GM18867 (cell line): ENCODE measurements at regions not wholly inside any gene's neighbourhood (a gene's known extent, or its start where the extent isn't known, plus 50 kb on each side); places are given as distances from the start of the nearest gene placed in this dataset.

ENCODE experiments used
- ATAC-seq: cut with Tn5 transposase; IDR thresholded peaks from one replicate; pipeline ENCODE4 v1.9.1; 2021; ENCODE audit warnings: mild to moderate bottlenecking, moderate library complexity; ENCODE audit not compliant: unreplicated experiment

DNA sequence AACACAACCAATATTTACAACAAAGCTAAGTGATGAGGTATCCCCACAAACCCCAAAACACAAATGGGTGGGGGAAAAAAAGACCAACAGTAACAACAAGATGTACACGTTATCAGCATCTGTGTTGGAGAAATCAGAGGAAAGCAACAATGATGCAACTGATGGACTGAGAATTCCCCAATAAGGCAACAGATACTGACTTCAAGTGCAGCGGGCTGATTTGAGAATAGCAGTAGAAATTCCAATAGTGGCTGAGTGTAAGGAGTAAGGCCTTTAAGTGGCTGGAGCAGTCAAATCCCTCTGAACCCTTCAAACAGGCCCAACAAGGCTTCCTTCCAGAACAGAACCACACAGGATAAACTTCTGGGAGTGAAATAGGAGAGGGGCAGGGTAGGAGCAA lies 97.6 kb downstream of the TM2D1 start:
- no peak for ATAC-seq

GRCh38 chr1:61626816-61627215 lies 98.1 kb downstream of the TM2D1 start:
- ATAC-seq: no peak

- ATAC-seq: peak; percentile 79
Observed at GRCh38 chr1:61623852-61624251, 101.1 kb downstream of the TM2D1 start.

GRCh38 chr1:61620536-61620935 lies 104.4 kb downstream of the TM2D1 start:
- no peak for ATAC-seq

DNA sequence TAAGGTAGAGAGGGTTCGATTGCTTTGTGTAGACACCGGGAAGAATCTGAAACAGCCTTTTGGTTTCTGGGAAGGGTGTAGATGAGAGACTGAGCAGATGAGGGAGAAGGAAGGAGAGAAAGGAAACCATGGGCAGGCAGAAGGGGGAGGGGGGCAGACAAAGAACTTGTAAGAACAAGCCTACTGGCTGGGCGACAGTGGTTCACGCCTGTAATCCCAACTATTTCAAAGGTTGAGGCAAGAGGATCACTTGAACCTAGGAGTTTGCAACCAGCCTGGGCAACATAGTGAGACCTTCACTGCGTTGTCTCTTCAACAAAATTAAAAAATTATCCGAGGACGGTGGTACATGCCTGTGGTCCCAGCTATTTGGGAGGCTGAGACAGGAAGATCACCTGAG lies 106.2 kb downstream of the TM2D1 start:
- ATAC-seq: no peak

DNA sequence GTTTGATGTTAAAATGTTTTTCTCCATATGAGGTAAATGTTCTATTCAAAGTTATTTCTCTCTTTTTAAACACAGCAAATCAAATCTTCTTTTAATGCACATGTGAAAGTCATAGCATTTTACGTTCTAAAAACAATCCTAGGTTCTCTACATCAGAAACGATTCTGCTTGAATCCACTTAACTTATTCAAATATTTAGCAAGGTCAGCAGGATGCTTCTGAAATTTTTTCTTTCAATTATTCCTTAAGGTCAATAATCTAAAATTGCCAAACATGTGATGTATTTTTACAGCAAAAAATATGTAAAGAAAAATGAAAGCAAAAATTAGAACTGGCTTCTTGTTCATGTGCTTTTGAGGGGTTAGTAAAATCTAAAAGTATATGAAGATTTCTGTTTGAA lies 106.7 kb downstream of the TM2D1 start:
- ATAC-seq: no peak

GRCh38 chr1:61616830-61617229 lies 108.1 kb downstream of the TM2D1 start:
- ATAC-seq: no peak

- no peak for ATAC-seq
Observed at GRCh38 chr1:61612602-61613001, 112.3 kb downstream of the TM2D1 start.

DNA sequence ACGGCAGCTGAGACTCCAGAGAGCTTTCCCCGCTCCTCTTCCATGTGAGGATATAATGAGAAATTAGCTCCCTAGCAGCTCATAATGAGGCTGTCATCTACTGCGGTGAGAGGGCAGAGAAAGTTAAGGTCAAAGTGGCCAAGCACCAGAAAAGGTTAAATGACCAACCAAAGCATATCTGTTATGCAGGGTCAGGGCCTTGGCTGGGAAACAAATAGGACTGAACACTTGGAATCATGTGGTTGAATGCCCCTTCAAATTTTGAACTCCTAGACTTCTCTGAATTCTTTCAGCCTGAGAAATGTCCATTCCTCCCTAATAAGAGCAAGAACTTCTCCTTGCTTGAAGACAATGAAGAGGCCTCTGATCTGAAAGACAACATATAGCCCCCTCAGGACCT lies 115.9 kb downstream of the TM2D1 start:
- no peak for ATAC-seq

DNA sequence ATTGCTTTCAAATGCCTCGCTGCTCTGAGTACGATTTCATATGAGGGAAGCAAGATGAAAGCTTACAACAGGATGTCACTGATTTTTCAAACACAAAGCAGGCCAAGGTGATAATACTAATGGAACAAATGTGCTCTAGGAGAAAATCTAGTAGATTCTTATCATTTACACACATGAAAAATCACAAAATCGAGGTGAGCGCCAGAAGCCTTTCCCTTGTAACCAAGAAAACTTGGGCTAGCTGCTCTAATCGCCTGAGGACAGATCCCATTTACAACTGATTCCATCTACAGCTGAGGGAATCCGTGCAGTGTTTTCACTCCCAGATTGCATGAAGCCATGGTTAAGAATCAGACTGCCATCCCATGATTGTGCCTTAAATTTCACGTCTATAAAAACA lies 117.5 kb downstream of the TM2D1 start:
- no peak for ATAC-seq

DNA sequence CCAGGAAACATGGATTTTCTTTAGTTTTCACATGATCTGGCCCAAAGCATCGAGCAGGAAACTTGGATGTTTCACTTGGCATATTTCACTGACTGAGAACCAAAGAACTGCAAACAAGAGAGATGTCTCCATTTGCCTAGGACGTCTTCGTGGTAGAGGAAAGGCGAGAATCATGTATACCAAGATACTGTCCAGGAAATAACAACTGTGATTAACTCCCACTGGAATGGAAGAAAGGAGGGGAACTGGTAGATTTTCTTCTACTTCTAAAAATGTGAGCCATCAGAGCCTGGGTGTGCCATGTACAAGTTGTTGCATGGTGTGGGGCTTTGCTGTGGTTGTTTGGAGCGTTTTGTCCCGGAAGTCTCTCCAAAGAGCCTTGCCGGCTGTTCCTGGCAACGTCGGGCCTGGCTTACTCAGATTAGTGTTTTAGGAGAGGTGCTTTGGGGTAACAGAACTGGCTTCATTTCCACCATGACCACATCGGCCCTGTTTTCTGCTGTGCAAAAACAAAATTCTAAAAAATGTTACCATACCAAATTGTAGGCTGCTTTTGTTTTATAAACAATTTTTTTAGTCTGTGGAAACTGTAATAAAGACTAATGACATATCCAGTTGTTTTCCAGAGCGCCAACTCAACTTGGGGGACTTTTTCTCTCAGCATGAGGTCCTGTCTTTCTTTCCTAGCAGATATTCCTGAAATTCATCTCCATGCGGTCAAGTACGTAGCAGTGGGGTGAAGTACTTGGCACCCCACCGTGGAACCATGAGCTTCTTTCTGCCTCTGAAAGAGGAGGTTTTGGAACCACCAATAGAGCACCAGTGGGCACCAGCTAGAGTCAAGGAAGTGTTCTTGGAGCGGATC lies 118.3 kb downstream of the TM2D1 start:
- no peak for ATAC-seq

DNA sequence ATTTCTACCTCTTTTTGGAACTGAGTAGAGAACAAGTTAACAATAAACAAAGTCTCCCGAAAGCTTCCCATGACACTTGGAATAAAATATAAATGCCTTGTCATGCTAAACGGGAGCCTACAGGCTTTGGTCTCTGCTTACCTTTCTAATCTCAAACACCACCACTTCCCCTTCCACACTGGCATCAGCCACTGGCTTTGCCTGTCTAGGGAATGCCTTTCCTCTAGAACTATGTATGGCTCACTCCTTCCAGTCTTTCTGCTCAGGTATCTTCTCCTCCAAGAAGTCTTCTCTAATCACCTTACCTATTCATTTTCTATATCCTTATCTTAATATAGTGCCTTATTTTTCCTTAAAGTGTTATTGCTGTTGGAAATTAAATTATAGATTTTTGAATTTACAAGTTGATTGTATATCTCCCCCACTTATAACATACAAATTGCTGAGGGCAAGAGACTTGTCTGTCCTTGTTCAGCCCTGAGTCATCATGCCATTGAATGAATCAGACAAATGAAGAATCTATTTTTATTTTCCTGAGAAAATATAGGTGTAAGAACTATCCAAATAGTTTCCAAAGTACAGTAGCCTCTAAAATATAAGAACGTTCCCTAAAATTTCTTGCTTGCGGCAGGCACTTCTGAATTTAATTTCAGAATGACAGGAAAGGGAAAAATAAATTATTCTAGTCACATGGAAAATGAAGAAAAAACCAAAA lies 119.2 kb downstream of the TM2D1 start:
- ATAC-seq: no peak

GRCh38 chr1:61604684-61605083 lies 120.3 kb downstream of the TM2D1 start:
- no peak for ATAC-seq

- no peak for ATAC-seq
Observed at GRCh38 chr1:61604261-61604660, 120.7 kb downstream of the TM2D1 start.

- ATAC-seq: no peak
Observed at GRCh38 chr1:61602663-61603062, 122.3 kb downstream of the TM2D1 start.

GRCh38 chr1:61597601-61598000 lies 127.3 kb downstream of the TM2D1 start:
- no peak for ATAC-seq

- ATAC-seq: no peak
Observed at GRCh38 chr1:61593331-61593730, 131.6 kb downstream of the TM2D1 start.

DNA sequence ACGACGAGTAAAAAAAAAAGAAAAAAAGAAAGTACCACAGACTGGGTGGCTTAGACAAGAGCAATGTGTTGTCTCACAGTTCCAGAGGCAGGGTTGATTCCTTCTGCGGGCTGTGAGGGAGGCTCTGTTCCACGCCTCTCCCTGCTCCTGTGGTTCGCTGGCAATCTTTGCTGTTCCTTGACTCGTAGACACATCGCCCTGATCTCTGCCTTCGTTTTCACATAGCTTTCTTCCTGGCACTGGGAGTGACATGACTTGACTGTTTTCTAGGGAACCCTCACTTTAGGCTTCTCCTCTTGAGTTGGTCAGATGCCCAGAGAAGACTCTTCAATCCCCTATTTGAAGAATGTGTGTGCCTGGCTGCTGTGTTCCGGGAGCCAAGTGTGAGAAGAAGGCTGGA lies 133.6 kb downstream of the TM2D1 start:
- ATAC-seq: no peak

DNA sequence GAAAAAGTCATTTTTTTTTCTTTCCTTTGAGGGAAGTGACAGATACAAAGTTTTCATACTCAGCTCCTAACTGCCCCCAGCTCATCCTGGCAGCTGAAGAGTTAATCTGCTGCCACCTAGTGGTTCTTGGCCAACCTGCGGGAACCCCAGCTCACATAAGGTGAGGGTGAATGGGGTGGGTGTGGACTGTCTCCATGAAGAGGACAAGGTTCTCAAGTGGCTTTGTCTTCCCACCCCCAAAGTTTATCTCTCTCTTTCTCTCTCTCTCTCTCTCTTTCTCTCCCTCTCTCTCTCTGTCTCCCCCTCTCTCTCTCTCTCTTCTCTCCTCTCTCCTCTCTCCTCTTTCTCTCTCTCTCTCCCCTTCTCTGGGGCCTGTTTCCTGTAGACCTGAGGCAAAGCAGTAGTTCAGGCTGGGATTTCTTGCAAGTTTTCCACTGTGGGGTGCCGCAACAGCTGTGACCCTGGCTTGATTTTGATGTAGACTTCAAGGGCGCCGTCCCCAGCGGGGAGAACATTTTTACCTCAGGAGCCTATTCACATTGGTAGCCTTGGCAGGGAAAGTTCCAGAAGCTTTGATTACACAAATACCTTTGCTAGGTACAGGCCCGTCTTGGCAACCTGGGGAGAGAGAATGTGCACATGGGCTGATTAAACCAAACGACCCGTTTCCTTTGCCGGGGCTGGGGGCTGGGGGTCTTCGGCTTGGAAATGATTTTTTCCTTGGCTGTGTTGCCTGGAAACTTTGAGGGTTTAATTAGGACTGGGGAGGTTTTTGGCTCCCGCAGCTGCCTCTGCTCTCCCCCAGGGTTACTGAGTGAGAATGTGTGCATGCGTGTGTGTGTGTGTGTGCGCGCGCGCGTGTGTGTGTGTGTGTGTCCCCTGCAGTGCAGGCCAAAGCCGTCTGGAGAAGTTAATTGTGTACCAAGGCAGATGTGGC lies 135.9 kb downstream of the TM2D1 start:
- peak; percentile 96 for ATAC-seq

GRCh38 chr1:61585714-61586113 lies 139.2 kb downstream of the TM2D1 start:
- ATAC-seq: no peak

DNA sequence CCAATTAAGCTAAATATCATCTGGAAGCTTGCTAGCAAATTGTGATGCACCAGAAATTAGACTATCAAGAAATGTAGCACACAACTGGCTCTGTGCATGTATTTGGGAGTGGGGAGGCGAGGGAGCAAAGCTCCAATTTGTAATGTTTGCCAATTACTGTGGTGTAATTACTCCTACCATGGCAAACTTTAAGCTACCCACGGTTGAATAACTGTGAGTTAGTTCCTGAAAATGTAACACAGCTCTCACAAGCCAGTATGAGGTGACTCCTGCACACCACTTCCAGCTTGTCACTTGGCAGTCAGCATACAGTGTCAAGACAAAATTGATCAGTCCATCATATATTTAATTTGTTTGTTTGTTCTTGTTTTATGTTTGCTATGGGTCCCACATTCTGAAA lies 141.2 kb downstream of the TM2D1 start:
- no peak for ATAC-seq
